B cell (primary cell): ENCODE measurements at regions not wholly inside any gene's neighbourhood (a gene's known extent, or its start where the extent isn't known, plus 50 kb on each side); places are given as distances from the start of the nearest gene placed in this dataset.

Experiments used
- CTCF ChIP-seq: fragments of 200-600 bp; IDR thresholded peaks from one replicate; pipeline ENCODE4 v1.8.0; 2022; ENCODE audit warnings: antibody characterized with exemption, mild to moderate bottlenecking
- EZH2 ChIP-seq: IDR thresholded peaks from 2 replicates; pipeline ENCODE4 v1.6.1; 2012; ENCODE audit warnings: borderline replicate concordance, low read depth, mild to moderate bottlenecking, moderate library complexity, low read length; ENCODE audit not compliant: insufficient read depth, poor library complexity, severe bottlenecking

- TF ChIP-seq CTCF = no peak
- TF ChIP-seq EZH2 = no peak
These were observed 304.9 kb downstream of the DHX15 start for GRCh38 chr4:24279469-24279868.
